Smooth muscle cell (in vitro differentiated cells): ENCODE measurements at regions not wholly inside any gene's neighbourhood (a gene's known extent, or its start where the extent isn't known, plus 50 kb on each side); places are given as distances from the start of the nearest gene placed in this dataset.

Source experiments
- DNase-seq: peaks from one replicate; lab custom pipeline; 2025; ENCODE audit not compliant: unreplicated experiment; lab: John Stamatoyannopoulos, UW
- H2AFZ ChIP-seq: fragments of 200-600 bp; sonication (generic); 2 replicates; pipeline ENCODE4 v1.6.0; 2016; ENCODE audit warnings: antibody characterized with exemption, low read depth, mild to moderate bottlenecking
- H3F3A ChIP-seq: fragments of 200-600 bp; sonication (generic); 2 replicates; pipeline ENCODE4 v1.6.0; 2017; ENCODE audit warnings: antibody characterized with exemption, low read depth
- H3K27ac ChIP-seq: fragments of 200-600 bp; sonication (generic); 2 replicates; pipeline ENCODE4 v1.5.1; 2016; ENCODE audit warnings: low read depth, mild to moderate bottlenecking
- H3K27me3 ChIP-seq: fragments of 200-600 bp; sonication (generic); 2 replicates; pipeline ENCODE4 v1.6.1; 2016; ENCODE audit warnings: low read depth, mild to moderate bottlenecking
- H3K36me3 ChIP-seq: fragments of 200-600 bp; sonication (generic); 2 replicates; pipeline ENCODE4 v1.5.1; 2016; ENCODE audit warnings: low read depth
- H3K4me1 ChIP-seq: fragments of 200-600 bp; sonication (generic); 2 replicates; pipeline ENCODE4 v1.5.1; 2016; ENCODE audit warnings: low read depth
- H3K4me2 ChIP-seq: fragments of 200-600 bp; sonication (generic); 2 replicates; pipeline ENCODE4 v1.6.0; 2016; ENCODE audit warnings: mild to moderate bottlenecking
- H3K4me3 ChIP-seq: fragments of 200-600 bp; sonication (generic); 2 replicates; pipeline ENCODE4 v1.5.1; 2016; ENCODE audit warnings: mild to moderate bottlenecking
- H3K79me2 ChIP-seq: fragments of 200-600 bp; sonication (generic); 2 replicates; pipeline ENCODE4 v1.6.0; 2016; ENCODE audit warnings: low read depth, mild to moderate bottlenecking
- H3K9ac ChIP-seq: fragments of 200-600 bp; sonication (generic); 2 replicates; pipeline ENCODE4 v1.6.0; 2016; ENCODE audit warnings: low read depth
- H3K9me3 ChIP-seq: fragments of 200-600 bp; sonication (generic); replicated peaks from 2 replicates; pipeline ENCODE4 v1.5.1; 2016; ENCODE audit warnings: low read depth
- H4K20me1 ChIP-seq: fragments of 200-600 bp; sonication (generic); 2 replicates; pipeline ENCODE4 v1.6.0; 2016; ENCODE audit warnings: low read depth
- WGBS: methylation state at CpG from one replicate; pipeline ENCODE4 v1.1.7; 2016; ENCODE audit warnings: low lambda C conversion rate; 5-methylcytosine and 5-hydroxymethylcytosine counted together
- TF ChIP-seq, protein P1 (sequence below): fragments of 200-600 bp; sonication (generic); IDR thresholded peaks from 2 replicates; pipeline ENCODE4 v1.5.1; 2017; ENCODE audit warnings: borderline replicate concordance, mild to moderate bottlenecking, antibody characterized with exemption; ENCODE audit not compliant: insufficient read depth, poor library complexity, severe bottlenecking

DNA sequence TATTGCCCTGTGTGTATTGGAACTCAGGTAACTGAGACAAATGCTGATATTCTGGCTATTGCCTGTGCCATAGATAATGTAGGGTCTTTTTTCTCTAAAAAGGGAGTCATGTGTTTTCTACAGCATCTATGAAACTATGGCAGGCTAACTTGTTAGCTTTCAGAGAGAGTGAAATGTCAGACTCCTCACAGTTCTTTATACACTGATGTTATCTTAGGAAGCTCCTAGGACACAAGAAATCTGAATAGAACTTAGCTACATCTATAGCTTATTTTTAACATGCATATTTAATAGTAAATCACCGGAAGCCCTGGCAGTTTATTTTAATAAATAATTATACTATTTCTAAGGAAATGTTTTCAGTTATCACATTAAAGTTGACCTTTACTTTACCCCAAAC, 369.6 kb downstream of the NAF1 start:
- H3K4me1 ChIP-seq: no peaks in the 10 kb centered on the region
- TF ChIP-seq, protein P1, sequence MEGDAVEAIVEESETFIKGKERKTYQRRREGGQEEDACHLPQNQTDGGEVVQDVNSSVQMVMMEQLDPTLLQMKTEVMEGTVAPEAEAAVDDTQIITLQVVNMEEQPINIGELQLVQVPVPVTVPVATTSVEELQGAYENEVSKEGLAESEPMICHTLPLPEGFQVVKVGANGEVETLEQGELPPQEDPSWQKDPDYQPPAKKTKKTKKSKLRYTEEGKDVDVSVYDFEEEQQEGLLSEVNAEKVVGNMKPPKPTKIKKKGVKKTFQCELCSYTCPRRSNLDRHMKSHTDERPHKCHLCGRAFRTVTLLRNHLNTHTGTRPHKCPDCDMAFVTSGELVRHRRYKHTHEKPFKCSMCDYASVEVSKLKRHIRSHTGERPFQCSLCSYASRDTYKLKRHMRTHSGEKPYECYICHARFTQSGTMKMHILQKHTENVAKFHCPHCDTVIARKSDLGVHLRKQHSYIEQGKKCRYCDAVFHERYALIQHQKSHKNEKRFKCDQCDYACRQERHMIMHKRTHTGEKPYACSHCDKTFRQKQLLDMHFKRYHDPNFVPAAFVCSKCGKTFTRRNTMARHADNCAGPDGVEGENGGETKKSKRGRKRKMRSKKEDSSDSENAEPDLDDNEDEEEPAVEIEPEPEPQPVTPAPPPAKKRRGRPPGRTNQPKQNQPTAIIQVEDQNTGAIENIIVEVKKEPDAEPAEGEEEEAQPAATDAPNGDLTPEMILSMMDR: no peak

DNA sequence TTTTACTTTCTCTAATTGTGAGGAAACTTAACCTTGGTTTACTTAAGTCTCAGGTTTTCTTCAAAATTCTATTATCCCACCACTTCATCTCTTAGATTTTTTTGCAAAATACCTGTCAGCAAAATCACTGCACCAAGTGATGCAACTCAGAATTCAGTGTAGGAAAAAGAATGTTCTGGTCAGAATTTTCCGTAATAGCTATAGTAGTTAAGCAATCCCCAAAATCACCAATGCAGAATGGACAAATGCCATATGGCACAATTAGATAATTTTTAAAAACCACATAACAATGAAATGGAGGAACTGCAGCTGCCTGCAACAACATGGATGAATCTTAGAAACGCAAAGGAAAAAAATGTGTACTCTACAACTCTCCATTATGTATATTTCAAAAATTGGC, 373.1 kb downstream of the NAF1 start:
- Histone ChIP-seq H3K79me2 (no peaks in the 10 kb centered on the region), H3K4me3 (no peak overlapping the region), H3K36me3 (no peaks in the 10 kb centered on the region), H3K4me1 (no peaks in the 10 kb centered on the region), H3K27me3 (no peaks in the 10 kb centered on the region), H3K9ac (no peak overlapping the region), H3F3A (peaks cover 9% of the 10 kb centered on the region), H3K4me2 (no peak overlapping the region), H2AFZ (no peak overlapping the region), H3K9me3 (no peaks in the 10 kb centered on the region), H4K20me1 (no peaks in the 10 kb centered on the region), H3K27ac (no peak overlapping the region)
- TF ChIP-seq, protein P1: no peak
- DNase-seq: no peak
- 47% methylated on average over 2 of the region's 2 CpGs for WGBS

More for the DNA sequence above, 369.6 kb downstream of the NAF1 start:
- H3K9ac ChIP-seq: no peak overlapping the region
- no peaks in the 10 kb centered on the region for H3F3A ChIP-seq
- no peaks in the 10 kb centered on the region for H3K9me3 ChIP-seq
- H3K4me2 ChIP-seq: no peak overlapping the region
- no peaks in the 10 kb centered on the region for H3K27me3 ChIP-seq
- H2AFZ ChIP-seq: no peak overlapping the region
- H3K4me3 ChIP-seq: no peak overlapping the region
- H3K79me2 ChIP-seq: no peaks in the 10 kb centered on the region
- WGBS: 88% methylated on average over 1 of the region's 1 CpG
- H4K20me1 ChIP-seq: no peaks in the 10 kb centered on the region
- H3K27ac ChIP-seq: no peak overlapping the region
- no peaks in the 10 kb centered on the region for H3K36me3 ChIP-seq
- DNase-seq: no peak

DNA sequence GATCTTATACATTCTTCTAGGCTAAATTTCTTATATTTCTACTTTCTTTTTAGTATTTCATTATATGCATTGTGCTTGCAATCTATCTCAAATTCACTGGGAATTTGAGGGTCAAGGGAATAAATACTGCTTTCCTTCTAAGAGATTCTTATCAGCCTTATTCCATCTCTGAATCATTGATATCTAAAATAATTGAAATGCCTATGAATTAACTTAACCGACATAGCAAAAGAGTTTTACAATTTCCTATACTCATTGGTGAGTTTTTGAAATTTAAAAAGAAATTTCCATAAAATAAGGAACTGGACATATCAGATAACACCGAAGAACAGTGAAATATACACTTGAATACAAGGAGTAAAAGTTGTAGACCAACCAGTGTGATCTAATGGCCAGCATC, 373.7 kb downstream of the NAF1 start:
- H3K4me3 ChIP-seq: no peak overlapping the region
- no peaks in the 10 kb centered on the region for H3K9me3 ChIP-seq
- H3K27me3 ChIP-seq: no peaks in the 10 kb centered on the region
- H3K4me2 ChIP-seq: no peak overlapping the region
- no peaks in the 10 kb centered on the region for H4K20me1 ChIP-seq
- no peak overlapping the region for H3K27ac ChIP-seq
- no peaks in the 10 kb centered on the region for H3K36me3 ChIP-seq
- peaks cover 9% of the 10 kb centered on the region for H3F3A ChIP-seq
- no peaks in the 10 kb centered on the region for H3K79me2 ChIP-seq
- WGBS: 85% methylated on average over 2 of the region's 2 CpGs
- TF ChIP-seq, protein P1: no peak
- H3K4me1 ChIP-seq: no peaks in the 10 kb centered on the region
- DNase-seq: no peak
- no peak overlapping the region for H2AFZ ChIP-seq
- no peak overlapping the region for H3K9ac ChIP-seq

DNA sequence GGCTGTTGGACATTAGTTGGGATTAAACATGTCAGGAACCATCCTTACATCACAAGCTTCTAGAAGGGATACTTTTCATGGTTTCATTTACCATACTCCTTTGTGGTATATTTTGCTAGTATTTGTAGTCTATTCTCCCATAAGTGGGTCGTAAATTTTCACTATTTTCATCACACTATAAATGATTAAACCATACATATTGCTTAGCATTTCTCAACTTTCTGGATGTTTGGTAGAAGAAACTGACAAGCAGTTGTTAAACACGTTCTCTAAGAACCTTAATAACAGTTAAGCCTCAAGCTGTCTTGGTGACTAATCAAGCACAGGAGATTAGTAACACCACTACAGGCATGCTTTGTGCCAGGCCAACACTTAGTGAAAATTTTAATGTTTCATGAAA, 375.5 kb downstream of the NAF1 start:
- Histone ChIP-seq H3K27ac (no peak overlapping the region), H3K9me3 (no peaks in the 10 kb centered on the region), H3K27me3 (no peaks in the 10 kb centered on the region), H3K36me3 (no peaks in the 10 kb centered on the region), H2AFZ (no peak overlapping the region), H4K20me1 (no peaks in the 10 kb centered on the region), H3K4me1 (no peaks in the 10 kb centered on the region), H3K4me2 (peak overlapping the region; percentile 29), H3K9ac (no peak overlapping the region), H3K79me2 (no peaks in the 10 kb centered on the region), H3F3A (peaks cover 9% of the 10 kb centered on the region), H3K4me3 (no peak overlapping the region)
- DNase-seq: no peak
- 37% methylated on average over 2 of the region's 2 CpGs for WGBS
- TF ChIP-seq, protein P1: no peak
